Gastroesophageal sphincter (tissue), 3 donors: ENCODE measurements at regions not wholly inside any gene's neighbourhood (a gene's known extent, or its start where the extent isn't known, plus 50 kb on each side); places are given as distances from the start of the nearest gene placed in this dataset.

Experiments
- CTCF ChIP-seq, 4 experiments: fragments of 200-600 bp in 2 of 4; fragments of 450-650 bp in 2 of 4; sonication (generic) in 1 of 4; IDR thresholded peaks; one replicate each; pipeline ENCODE4 v1.5.1; 2017 to 2019; ENCODE audit warnings: antibody characterized with exemption in 4 of 4, mild to moderate bottlenecking in 2 of 4, moderate library complexity in 2 of 4
- POLR2A ChIP-seq, 2 donors: fragments of 450-650 bp; IDR thresholded peaks; one replicate each; pipeline ENCODE4 v1.6.1; 2017; ENCODE audit warnings: antibody characterized with exemption in 2 of 2, mild to moderate bottlenecking in 2 of 2, moderate library complexity in 1 of 2
- POLR2AphosphoS5 ChIP-seq: sonication (generic); formaldehyde crosslinking; IDR thresholded peaks from one replicate; pipeline ENCODE4 v1.6.1; 2017; ENCODE audit warnings: antibody characterized with exemption

- TF ChIP-seq CTCF (IDR thresholded peaks at IDR 0.05) = no peak
- TF ChIP-seq POLR2A (IDR thresholded peaks at IDR 0.05) = no peak
- TF ChIP-seq POLR2AphosphoS5 = no peak
Observed at GRCh38 chr2:176885661-176886060, 326.9 kb upstream of the HNRNPA3 start.
